HCT116 (cell line): ENCODE measurements at regions not wholly inside any gene's neighbourhood (a gene's known extent, or its start where the extent isn't known, plus 50 kb on each side); places are given as distances from the start of the nearest gene placed in this dataset.

Experiments
- EZH2 ChIP-seq: fragments of 200-600 bp; sonication (generic); IDR thresholded peaks from 2 replicates; pipeline ENCODE4 v1.6.1; 2017; ENCODE audit warnings: antibody characterized with exemption, mixed run types
- POLR2A ChIP-seq: IDR thresholded peaks from 2 replicates; pipeline ENCODE4 v1.7.0; 2011; ENCODE audit warnings: borderline replicate concordance; ENCODE audit not compliant: insufficient read depth, insufficient read length; ENCODE audit errors: extremely low read depth
- POLR2AphosphoS5 ChIP-seq: IDR thresholded peaks from 2 replicates; pipeline ENCODE4 v1.6.1; 2011; ENCODE audit warnings: mild to moderate bottlenecking, low read depth, low read length, moderate library complexity
- SIN3A ChIP-seq: IDR thresholded peaks from 2 replicates; pipeline ENCODE4 v1.6.1; 2012; ENCODE audit warnings: low read depth
- YY1 ChIP-seq: IDR thresholded peaks from 2 replicates; pipeline ENCODE4 v1.6.1; 2011; ENCODE audit warnings: low read length, low read depth, moderate library complexity, mild to moderate bottlenecking; ENCODE audit not compliant: insufficient replicate concordance; ENCODE audit errors: extremely low read depth
- TF ChIP-seq, protein P1 (sequence below), 3 experiments: fragments of 200-600 bp in 1 of 3; sonication (generic) in 1 of 3; IDR thresholded peaks in 2 of 3; conservative IDR thresholded peaks in 1 of 3; 2 replicates each; pipeline ENCODE4 v1.5.1; 2012 to 2017; ENCODE audit warnings: low read depth in 2 of 3, low read length in 2 of 3, antibody characterized with exemption in 1 of 3, borderline replicate concordance in 1 of 3, control low read depth in 1 of 3, mild to moderate bottlenecking in 1 of 3, mixed read lengths in 1 of 3, mixed run types in 1 of 3, moderate library complexity in 1 of 3; ENCODE audit not compliant: insufficient read depth in 1 of 3

DNA sequence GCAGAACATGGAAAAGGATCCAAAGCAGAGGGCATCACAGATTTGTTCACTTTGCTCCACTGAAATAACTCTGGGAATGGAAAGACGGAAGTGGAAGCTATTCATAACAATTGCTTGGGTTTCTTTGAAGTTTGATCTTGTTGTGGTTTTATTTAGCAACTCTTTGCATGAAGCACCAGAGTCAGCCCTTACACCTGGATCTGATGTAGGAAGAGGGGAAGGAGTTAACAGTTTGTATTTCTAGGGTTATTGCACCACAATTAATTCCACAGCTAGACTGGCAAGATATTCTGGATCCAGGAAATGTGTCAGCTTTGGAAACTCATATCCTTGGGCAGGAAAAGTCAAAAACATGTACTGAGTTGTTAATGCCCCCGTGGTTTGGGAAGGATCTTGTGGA, 1143.4 kb downstream of the CNTNAP5 start:
- TF ChIP-seq, protein P1, sequence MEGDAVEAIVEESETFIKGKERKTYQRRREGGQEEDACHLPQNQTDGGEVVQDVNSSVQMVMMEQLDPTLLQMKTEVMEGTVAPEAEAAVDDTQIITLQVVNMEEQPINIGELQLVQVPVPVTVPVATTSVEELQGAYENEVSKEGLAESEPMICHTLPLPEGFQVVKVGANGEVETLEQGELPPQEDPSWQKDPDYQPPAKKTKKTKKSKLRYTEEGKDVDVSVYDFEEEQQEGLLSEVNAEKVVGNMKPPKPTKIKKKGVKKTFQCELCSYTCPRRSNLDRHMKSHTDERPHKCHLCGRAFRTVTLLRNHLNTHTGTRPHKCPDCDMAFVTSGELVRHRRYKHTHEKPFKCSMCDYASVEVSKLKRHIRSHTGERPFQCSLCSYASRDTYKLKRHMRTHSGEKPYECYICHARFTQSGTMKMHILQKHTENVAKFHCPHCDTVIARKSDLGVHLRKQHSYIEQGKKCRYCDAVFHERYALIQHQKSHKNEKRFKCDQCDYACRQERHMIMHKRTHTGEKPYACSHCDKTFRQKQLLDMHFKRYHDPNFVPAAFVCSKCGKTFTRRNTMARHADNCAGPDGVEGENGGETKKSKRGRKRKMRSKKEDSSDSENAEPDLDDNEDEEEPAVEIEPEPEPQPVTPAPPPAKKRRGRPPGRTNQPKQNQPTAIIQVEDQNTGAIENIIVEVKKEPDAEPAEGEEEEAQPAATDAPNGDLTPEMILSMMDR (IDR thresholded peaks at IDR 0.05 in 2 of 3, conservative IDR thresholded peaks at IDR 0.05 in 1 of 3; ENCODE audit: borderline replicate concordance in 1 of 3, insufficient read depth in 1 of 3, low read depth in 2 of 3, low read length in 2 of 3) = no peak
- TF ChIP-seq EZH2 (no peak), YY1 (no peak), SIN3A (no peak), POLR2A (no peak), POLR2AphosphoS5 (no peak)
